ENCODE measurements at regions not wholly inside any gene's neighbourhood (a gene's known extent, or its start where the extent isn't known, plus 50 kb on each side); places are given as distances from the start of the nearest gene placed in this dataset.
"Not testable (repeated sequence)": the region's sequence is repeated elsewhere in the genome, so short reads cannot be mapped to it uniquely, and the experiment has no call there.

- Histone ChIP-seq H2AFZ (no peak overlapping the region), H3K79me2 (ENCODE audit: insufficient read depth) (no peaks in the 10 kb centered on the region), H3K9ac (no peak overlapping the region), H3K4me3 (no peak overlapping the region), H3K27ac (no peak overlapping the region), H4K20me1 (ENCODE audit: insufficient read depth) (no peaks in the 10 kb centered on the region), H3K9me2 (ENCODE audit: insufficient read depth) (no peaks in the 10 kb centered on the region), H3K4me2 (ENCODE audit: unreplicated experiment) (no peak overlapping the region), H3F3A (ENCODE audit: insufficient read depth) (no peaks in the 10 kb centered on the region), H3K9me3 (ENCODE audit: low read depth) (no peaks in the 10 kb centered on the region), H3K27me3 (replicated peaks; ENCODE audit: insufficient read depth) (no peaks in the 10 kb centered on the region), H3K4me1 (ENCODE audit: insufficient read depth) (no peaks in the 10 kb centered on the region), H3K36me3 (ENCODE audit: low read depth) (no peaks in the 10 kb centered on the region)
- no peak for TF ChIP-seq EZH2phosphoT487 (IDR thresholded peaks at IDR 0.05; ENCODE audit: insufficient read depth, low read depth)
- no peak for TF ChIP-seq EZH2 (IDR thresholded peaks at IDR 0.05; ENCODE audit: insufficient read depth, poor library complexity, severe bottlenecking)
- WGBS, 2 experiments (ENCODE audit: low coverage in 1 of 2, low lambda C conversion rate in 2 of 2, missing lambda C conversion rate in 2 of 2): 58 to 59% methylated on average over 7 of the region's 7 CpGs
- in situ Hi-C loops (cut with MboI): no loop called here
- DNase-seq: no peak
Measured at GRCh38 chr21:31802331-31802730, 70.4 kb upstream of the SCAF4 start.

- WGBS, 2 experiments (ENCODE audit: low coverage in 1 of 2, low lambda C conversion rate in 2 of 2, missing lambda C conversion rate in 2 of 2): 16 to 18% methylated on average over 10 of the region's 10 CpGs
- Histone ChIP-seq H3K27me3 (replicated peaks; ENCODE audit: insufficient read depth) (no peaks in the 10 kb centered on the region), H3K27ac (no peak overlapping the region), H4K20me1 (ENCODE audit: insufficient read depth) (no peaks in the 10 kb centered on the region), H3K79me2 (ENCODE audit: insufficient read depth) (no peaks in the 10 kb centered on the region), H3K36me3 (ENCODE audit: low read depth) (no peaks in the 10 kb centered on the region), H3K9me3 (ENCODE audit: low read depth) (no peaks in the 10 kb centered on the region), H3F3A (ENCODE audit: insufficient read depth) (no peaks in the 10 kb centered on the region), H3K4me1 (ENCODE audit: insufficient read depth) (no peaks in the 10 kb centered on the region), H3K4me2 (ENCODE audit: unreplicated experiment) (no peak overlapping the region), H3K9ac (no peak overlapping the region), H3K4me3 (no peak overlapping the region), H3K9me2 (ENCODE audit: insufficient read depth) (no peaks in the 10 kb centered on the region), H2AFZ (no peak overlapping the region)
- no peak for DNase-seq
- no peak for TF ChIP-seq EZH2 (IDR thresholded peaks at IDR 0.05; ENCODE audit: insufficient read depth, poor library complexity, severe bottlenecking)
- TF ChIP-seq EZH2phosphoT487 (IDR thresholded peaks at IDR 0.05; ENCODE audit: insufficient read depth, low read depth): no peak
- in situ Hi-C loops (cut with MboI): no loop called here
Measured at GRCh38 chr21:31801551-31802219, 69.8 kb upstream of the SCAF4 start.

DNA sequence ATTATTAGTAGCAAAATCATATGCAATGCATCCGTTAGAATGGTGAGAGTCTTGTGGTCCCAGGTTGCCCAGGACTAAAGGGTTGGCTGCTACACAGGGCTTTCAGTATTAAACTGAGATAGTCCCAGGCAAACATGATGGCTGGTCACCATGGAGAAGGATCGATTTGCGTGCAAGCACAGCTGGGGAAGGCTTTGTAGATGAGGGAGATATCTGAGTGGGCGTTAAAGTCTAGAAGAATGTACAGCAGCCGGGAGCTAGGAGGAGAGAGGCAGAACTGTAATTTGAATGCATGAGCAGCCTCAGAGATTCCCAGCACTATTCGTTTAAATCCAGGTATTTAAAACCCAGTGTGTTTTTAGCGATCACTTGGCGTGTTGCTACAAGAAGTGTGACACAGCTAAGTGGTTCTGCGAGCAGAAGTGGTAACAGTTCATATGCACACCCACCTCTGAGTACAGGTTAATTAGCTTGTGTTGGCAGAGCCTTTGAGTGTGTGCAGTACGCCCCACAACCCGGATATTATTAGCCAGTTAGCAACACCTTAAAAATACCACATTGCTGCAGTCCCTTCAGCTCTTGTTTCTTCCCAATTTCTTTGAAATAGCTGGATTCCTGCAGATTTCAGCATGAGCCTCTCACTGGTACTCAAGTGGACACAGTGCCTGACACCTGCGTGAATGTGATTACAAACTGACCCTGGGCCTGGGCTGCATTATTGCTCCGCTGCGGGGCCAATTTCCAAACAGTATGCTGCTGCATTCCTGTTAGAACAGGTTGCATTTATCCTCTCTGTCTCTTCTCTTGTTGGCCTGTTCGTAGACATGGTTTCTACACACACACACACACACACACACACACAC, 67.2 kb upstream of the SCAF4 start:
- Histone ChIP-seq H3K36me3 (ENCODE audit: low read depth) (no peaks in the 10 kb centered on the region), H3K79me2 (ENCODE audit: insufficient read depth) (no peaks in the 10 kb centered on the region), H3K9me3 (ENCODE audit: low read depth) (no peaks in the 10 kb centered on the region), H3K4me1 (ENCODE audit: insufficient read depth) (no peaks in the 10 kb centered on the region), H3K9me2 (ENCODE audit: insufficient read depth) (no peaks in the 10 kb centered on the region), H2AFZ (no peak overlapping the region), H3K9ac (no peak overlapping the region), H3K27me3 (replicated peaks; ENCODE audit: insufficient read depth) (no peaks in the 10 kb centered on the region), H3F3A (ENCODE audit: insufficient read depth) (no peaks in the 10 kb centered on the region), H4K20me1 (ENCODE audit: insufficient read depth) (no peaks in the 10 kb centered on the region), H3K4me2 (ENCODE audit: unreplicated experiment) (no peak overlapping the region), H3K27ac (no peak overlapping the region), H3K4me3 (no peak overlapping the region)
- in situ Hi-C loops (cut with MboI): no loop called here
- no peak for DNase-seq
- TF ChIP-seq EZH2 (IDR thresholded peaks at IDR 0.05; ENCODE audit: insufficient read depth, poor library complexity, severe bottlenecking): no peak
- TF ChIP-seq EZH2phosphoT487 (IDR thresholded peaks at IDR 0.05; ENCODE audit: insufficient read depth, low read depth): no peak
- 50 to 54% methylated on average over 14 to 15 of the region's 15 CpGs for WGBS, 2 experiments (ENCODE audit: low coverage in 1 of 2, low lambda C conversion rate in 2 of 2, missing lambda C conversion rate in 2 of 2)

- Histone ChIP-seq H3K27ac (no peak overlapping the region), H2AFZ (no peak overlapping the region), H3F3A (ENCODE audit: insufficient read depth) (no peaks in the 10 kb centered on the region), H3K9ac (no peak overlapping the region), H3K36me3 (ENCODE audit: low read depth) (no peaks in the 10 kb centered on the region), H3K27me3 (replicated peaks; ENCODE audit: insufficient read depth) (no peaks in the 10 kb centered on the region; the same call in 1 of the 2 replicates), H3K9me3 (ENCODE audit: low read depth) (no peaks in the 10 kb centered on the region), H3K9me2 (ENCODE audit: insufficient read depth) (no peaks in the 10 kb centered on the region), H4K20me1 (ENCODE audit: insufficient read depth) (no peaks in the 10 kb centered on the region), H3K4me2 (ENCODE audit: unreplicated experiment) (no peak overlapping the region), H3K4me1 (ENCODE audit: insufficient read depth) (no peaks in the 10 kb centered on the region), H3K79me2 (ENCODE audit: insufficient read depth) (no peaks in the 10 kb centered on the region), H3K4me3 (no peak overlapping the region)
- WGBS, 2 experiments (ENCODE audit: low coverage in 1 of 2, low lambda C conversion rate in 2 of 2, missing lambda C conversion rate in 2 of 2): 7 to 14% methylated on average over 3 of the region's 3 CpGs
- DNase-seq: peak; percentile 31
- no peak for TF ChIP-seq EZH2phosphoT487 (IDR thresholded peaks at IDR 0.05; ENCODE audit: insufficient read depth, low read depth)
- no peak for TF ChIP-seq EZH2 (IDR thresholded peaks at IDR 0.05; ENCODE audit: insufficient read depth, poor library complexity, severe bottlenecking)
- in situ Hi-C loops (cut with MboI): no loop called here
Measured at GRCh38 chr21:31795992-31796391, 64.1 kb upstream of the SCAF4 start.

- H3K9me3 ChIP-seq (ENCODE audit: low read depth); H3K27ac ChIP-seq; DNase-seq: not testable (repeated sequence)
Measured at GRCh38 chr21:31790420-31790819, 58.5 kb upstream of the SCAF4 start.

More at GRCh38 chr21:31790420-31790819, 58.5 kb upstream of the SCAF4 start:
- H3K4me3 ChIP-seq; H3K9me2 ChIP-seq (ENCODE audit: insufficient read depth); H3K27me3 ChIP-seq (replicated peaks; ENCODE audit: insufficient read depth); H4K20me1 ChIP-seq (ENCODE audit: insufficient read depth); H2AFZ ChIP-seq; H3F3A ChIP-seq (ENCODE audit: insufficient read depth); H3K9ac ChIP-seq; in situ Hi-C loops (cut with MboI); H3K4me1 ChIP-seq (ENCODE audit: insufficient read depth); H3K4me2 ChIP-seq (ENCODE audit: unreplicated experiment); H3K79me2 ChIP-seq (ENCODE audit: insufficient read depth); H3K36me3 ChIP-seq (ENCODE audit: low read depth): not testable (repeated sequence)
- 69 to 72% methylated on average over 5 of the region's 5 CpGs for WGBS, 2 experiments (ENCODE audit: low coverage in 1 of 2, low lambda C conversion rate in 2 of 2, missing lambda C conversion rate in 2 of 2)
